GM04504 (cell line): ENCODE measurements at regions not wholly inside any gene's neighbourhood (a gene's known extent, or its start where the extent isn't known, plus 50 kb on each side); places are given as distances from the start of the nearest gene placed in this dataset.

Source experiments
- DNase-seq: peaks from one replicate; pipeline ENCODE4 v3.0.0-alpha.2; 2012; ENCODE audit warnings: low read depth

DNA sequence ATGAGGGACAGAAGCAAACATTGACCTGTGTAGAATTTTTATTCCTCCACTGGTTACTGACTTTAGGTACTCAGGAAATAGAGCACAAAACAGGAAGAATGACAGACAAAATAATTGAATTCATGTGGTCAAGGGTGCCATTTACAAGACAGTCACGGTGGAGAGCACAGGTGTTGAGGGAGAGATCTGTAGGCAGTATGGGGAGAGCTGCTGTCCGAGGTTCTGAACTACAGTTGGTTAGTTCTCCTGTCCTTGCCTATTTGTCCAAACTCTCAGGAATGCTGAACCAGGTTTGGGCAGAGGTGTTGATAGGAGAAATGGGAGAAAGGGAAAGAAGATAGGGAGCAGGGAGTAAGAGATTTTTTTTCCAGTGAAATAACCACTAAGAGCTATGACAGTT is 178.5 kb upstream of the ZBTB20 start:
- peak; percentile 21 for DNase-seq

DNA sequence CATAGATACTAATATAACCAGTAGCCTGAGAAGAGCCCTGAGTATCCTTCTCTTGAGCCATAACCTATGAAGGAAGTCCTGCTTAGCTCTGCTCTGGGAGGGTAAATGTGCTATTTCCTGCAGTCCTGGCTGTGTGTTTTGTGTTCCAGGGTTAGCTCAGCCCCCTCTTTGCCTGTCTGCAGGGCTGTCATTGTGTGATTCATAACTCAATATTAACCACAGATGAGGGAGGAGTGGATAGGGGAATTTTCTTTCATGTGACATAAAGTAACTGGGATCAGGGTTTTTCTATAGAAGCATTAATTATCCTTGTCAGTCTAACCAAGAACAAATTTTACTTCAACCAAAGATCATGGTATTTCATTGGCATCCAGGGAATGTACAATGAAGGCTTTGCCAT is 183.3 kb upstream of the ZBTB20 start:
- peak; percentile 26 for DNase-seq

DNA sequence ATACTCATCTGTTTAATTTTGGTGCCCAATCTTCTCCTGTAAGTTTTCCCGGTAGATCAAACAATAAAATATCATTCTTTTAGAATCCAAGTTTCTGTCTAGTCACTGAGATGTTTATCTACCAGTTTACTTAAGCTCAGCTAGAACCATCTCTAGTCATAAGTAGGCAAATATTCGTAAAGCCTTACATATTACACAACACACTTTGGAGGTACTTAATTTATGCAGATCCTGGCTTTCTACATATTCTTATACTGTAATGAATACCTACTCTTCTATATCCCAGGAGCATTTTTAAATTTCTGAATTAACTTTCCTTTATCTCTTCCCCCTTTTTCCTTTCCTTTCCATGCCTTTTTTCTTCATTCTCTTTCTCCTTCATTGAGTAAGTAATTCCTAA is 185.9 kb upstream of the ZBTB20 start:
- DNase-seq, result no peak

DNA sequence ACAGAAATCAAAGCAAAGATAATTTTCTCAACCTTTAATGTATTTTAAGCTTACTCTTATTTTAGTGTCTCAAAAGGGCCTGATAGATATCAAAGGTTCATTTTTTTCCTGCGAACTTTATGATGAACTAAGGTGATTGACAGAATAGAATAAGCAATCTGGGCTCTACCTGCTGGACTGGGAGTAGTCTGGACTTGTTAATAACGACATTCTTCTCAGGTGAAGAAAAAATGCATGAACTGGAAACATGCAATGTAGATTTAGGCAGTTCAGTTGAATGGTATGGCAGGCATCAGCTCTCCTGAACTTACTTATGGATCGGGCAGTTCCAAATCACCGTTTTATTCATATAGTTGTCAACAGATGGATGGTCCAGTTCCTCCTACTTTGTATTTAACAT is 189.7 kb upstream of the ZBTB20 start:
- DNase-seq, result no peak

DNA sequence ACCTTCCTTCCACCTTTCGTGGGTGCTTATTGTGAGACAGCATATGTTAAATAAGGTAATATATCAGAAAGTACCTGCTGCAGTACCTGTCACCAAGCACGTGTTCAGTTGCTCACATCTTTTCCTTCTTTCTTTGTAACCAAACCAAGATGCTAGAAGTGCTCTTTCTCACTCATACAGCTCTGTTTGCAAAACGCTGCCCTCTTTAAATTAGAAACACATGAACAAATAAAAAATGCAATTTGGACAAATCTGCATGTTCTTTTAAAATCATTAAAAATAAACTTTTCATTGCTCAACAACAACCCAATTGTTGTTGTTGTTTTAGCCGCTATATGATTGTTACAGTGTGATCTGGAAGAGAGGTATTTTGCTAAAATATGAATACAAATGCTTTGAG is 193.5 kb upstream of the ZBTB20 start:
- no peak for DNase-seq

DNA sequence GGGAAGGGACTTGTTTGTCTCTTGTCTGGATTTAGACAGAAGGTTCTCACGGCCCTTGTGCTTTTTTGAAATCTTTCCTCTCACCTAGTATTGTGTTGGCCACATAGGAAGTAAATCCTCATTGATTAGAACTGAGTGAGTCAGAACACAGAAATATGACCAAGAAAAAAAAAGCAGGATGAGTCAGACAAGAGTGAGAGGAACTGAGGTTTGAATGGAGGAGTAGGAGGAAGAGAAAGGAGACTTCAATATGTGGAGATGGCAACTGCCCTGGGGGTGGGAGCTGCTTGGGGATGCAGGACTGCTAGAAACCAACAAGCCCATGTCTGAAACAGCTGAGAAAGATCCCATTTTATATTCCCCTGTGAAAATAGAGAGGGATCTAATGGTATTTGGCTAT is 194.1 kb upstream of the ZBTB20 start:
- DNase-seq, result peak; percentile 37

DNA sequence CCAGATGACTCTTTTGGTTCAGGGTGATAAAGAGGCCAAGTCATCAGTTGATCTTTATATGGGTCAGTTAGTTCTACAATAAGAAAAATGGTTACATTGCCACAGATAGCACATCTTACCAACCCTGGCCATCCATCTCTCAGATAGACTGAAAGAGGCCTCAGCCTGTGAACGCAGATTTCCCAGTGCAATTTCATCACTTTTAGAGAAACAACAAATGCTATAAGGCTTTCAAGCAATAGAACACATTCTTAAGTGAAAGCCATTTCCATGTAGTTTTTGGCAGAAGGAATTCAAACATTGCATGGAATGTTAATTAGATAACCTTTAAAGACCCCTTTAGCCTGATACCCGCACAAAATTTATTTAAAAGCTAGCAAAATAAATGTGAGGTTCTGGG is 200.6 kb upstream of the ZBTB20 start:
- no peak for DNase-seq

DNA sequence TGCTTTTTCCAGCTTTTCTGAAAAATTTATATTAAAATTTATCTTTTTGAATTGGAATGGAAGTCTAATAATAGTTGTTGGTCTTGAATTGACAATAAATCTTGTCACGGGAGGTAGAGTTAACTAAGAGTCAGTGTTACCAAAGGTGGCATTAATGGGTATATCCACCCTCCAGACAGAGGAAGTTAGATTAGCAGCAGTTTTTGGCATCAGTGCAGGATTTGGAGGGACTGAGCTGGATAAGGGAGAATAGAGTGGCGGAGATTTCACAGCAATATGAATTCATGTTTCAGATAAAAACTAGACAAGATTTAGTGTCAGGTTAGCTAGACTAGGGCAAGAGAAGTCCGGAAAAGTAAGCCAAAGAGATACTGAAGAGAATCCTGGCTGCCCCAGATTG is 201.3 kb upstream of the ZBTB20 start:
- DNase-seq, result no peak

DNA sequence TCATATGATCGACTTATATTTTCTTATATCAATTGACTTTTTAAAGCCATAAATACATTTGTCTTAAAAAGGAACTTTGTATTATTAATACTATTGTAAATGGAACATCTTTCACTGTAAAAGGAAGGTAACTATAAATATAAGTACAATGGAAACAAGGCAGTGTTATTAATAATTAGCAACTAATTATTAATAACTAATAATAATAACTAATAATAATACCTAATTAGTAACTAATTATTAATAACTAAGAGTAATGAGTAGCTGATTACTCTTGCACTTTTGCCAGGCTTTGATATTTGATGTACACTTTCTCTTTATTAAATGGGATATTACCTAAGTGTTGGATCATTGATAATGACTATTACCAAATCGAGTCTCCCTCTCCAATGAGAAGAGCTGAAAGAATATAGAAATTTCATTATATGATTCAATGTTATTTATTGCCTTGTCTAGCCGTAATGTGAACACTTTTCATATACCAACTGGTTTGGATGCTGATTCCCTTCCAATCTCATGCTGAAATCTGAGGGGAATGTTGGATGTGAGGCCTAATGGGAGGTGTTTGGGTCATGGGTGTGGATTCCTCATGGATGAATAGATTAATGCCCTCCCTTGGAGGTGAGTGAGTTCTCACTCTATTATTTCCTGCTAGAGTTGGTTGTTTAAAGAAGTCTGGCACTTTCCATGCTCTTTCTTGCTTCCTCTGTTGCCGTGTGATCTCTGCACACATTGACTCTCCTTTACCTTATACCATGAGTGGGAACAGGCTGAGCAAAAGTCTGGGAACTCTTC is 202.1 kb upstream of the ZBTB20 start:
- no peak for DNase-seq

DNA sequence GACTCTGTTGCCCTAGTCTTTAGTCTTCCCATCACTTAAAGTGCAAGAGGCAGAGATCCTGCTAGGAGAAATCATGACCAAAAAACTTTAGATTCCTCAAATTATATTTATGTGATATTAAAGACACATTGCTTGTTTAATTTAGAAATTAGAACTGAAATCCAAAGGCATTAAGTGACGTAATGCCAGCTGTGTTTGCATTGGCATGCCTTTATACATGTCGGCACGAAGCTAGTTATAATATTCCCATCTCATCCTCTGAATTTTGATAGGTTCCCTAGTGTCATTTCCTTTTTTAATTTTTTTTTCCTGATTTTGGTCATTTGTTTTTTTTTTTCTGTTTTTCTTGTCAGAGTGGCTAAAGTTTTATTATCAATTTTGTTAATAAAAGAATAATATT is 203.5 kb upstream of the ZBTB20 start:
- no peak for DNase-seq

DNA sequence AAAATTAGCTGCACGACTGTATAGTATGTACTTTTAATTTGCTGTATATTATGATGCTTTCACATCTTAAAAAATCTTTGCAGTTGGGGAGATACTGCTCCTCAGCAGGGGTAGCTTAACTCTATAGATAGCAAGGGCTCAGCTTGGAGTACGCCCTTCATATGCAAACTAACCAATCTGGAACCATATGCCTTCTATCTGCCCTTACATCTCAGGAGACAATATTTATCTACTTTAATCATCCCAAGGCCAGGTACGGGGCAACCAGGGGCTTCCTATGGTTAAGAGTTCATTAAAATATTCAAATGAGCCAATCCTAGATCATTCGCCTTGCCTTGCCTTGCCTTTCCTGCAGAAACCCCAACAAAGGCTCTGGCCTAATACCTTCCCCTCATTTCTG is 204.1 kb upstream of the ZBTB20 start:
- no peak for DNase-seq

DNA sequence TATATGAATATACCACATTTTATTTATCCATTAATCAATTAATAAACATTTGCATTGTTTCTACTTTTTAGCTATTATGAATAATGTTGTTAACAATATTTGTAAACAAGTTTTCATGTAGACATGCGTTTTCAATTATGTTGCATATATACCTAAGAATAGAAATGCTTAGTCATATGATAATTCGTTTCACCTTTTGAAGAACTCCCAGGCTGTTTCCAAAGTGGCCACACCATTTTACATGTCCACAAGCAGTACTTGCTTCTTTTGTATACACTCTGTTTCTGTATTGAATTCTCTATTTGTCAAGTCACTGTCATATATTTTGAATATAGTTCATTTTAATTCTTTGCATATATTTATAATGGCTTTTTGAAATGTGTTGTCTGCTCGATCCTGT is 206.9 kb upstream of the ZBTB20 start:
- no peak for DNase-seq

DNA sequence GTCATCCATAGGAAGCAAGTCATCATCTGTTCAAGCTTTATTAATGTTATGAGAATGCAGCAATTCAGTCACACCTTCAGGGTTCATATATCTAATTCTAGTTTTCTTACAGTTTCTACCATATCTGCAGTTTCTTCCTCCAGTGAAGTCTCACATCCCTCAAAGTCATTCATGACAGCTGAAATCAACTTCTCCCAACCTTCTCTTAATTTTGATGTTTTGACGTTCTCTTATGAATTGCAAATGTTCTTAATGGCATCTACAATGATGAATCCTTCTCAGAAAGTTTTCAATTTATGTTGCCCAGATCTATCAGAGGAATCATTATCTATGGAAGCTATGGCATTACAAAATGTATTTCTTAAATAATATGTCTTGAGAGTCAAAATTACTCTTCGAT is 210.4 kb upstream of the ZBTB20 start:
- DNase-seq, result no peak

DNA sequence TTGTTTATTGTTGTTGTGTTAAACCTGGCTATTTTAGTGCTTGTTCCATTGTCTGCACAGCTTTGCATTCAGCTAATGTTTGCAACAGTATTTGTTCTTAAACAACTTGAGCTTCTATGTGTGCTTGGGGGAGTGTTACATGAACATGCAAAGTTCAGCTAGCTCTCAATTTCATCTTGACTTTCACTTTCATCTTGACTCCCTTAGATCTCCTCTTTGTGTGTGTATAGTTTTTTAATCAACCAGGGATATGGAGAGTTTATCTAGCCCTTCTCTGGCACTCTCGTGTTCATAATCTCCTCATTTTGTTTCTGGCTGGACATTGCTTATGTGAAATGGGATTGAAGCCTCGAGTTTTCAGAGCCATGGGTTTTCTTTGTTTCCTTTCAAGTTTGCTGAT is 212.4 kb upstream of the ZBTB20 start:
- no peak for DNase-seq

DNA sequence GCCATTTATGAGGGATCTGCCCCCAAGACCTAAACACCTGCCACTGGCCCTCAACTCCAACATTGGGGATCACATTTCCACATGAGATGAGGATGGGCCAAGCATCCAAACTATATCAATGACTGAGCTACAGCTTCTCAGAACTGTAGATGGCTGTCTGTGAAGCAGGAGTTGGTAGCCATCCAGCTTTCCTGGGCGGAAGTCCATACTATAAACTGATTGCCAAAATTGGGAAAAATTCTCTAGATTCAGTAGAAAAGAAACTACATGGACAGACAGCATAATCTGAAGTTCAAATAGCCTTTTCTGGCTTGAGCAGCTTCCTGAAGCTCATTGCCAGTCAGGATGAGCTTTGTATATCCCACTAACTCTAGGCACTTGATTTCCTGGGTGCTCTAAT is 214.7 kb upstream of the ZBTB20 start:
- DNase-seq, result no peak

DNA sequence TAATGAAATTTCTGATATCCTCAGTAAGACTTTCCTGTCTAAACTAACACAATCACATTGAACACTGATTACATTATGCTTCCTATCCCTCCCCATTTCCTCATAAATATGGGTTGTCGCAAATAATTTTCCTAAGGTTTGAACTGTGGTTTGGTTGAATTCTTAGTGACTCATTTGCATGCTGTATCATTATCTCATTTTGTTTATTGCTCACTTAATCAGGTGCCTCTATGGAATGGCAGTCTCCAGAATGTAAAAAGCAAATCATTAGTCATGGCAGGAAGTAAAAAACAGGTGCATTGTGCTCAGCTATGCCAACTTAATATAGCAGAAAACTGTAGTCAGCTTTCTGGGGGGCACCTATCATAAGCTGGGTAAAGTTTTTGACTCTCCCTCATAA is 216.0 kb upstream of the ZBTB20 start:
- DNase-seq, result no peak

DNA sequence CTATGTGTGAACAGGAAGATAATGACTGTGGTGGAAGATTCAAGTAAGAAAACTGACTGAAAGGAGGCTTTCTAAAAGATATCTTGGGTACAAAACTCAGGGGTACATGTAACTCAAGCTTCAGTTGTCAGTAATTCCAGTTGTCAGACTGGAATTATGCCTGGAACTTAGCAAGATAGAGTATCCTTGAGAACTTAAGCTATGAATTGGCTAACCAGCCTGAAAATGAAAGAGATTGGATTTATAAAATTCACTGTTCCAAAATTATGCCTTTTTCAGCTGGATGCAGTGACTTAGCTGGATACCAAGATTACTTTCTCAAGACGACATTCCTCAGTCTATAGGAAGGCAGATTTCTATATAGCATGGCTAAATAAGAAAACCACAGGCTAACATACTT is 221.9 kb upstream of the ZBTB20 start:
- no peak for DNase-seq

DNA sequence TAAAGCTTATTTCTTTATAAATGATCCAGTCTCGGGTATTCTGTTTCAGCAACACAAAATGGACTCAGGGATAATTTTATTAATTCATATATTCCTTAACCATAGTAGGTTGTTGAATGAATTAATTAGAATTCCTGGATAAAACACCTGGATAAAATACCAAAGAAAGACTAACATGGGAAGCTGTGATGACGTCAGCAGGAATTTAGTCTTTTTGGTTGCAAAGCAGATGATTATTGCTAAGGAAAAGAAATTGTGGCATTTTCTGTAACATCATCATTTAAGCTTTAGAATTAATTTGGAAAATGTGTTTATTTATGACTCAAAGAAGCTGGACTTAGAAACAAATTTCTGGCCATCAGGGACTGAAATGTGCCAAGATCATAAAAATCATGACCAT is 228.3 kb upstream of the ZBTB20 start:
- no peak for DNase-seq

DNA sequence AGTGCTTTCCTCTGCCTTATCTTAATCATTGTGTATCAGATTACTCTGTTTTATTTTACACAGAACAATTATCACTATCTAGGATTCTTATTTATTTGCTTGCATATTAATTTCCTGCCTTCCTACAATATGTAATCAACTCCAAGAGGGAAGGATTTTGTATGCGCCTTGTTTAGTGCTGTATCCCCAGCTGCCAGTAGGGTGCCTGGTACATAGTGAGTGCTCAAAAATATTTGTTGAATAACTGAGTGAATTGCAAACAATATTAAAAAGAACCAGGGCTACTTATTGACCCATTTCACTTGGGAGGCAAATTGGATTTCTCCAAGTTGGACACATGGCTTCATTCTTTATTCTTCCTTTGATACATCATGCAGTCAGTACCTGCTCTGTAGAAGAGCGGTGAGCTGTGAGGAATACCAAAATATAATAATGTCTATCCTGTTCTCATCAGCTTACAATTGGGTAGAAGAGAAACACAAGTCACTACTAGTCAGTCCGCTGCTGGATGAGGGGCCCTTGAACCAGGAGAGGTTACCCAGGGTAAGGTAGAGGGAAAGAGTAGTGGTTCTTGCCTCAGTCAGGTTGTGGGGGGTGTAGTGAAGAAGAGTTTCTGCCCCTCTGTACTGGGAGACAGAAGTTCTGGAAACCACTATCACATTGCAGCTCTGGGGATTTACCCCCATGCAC is 233.9 kb upstream of the ZBTB20 start:
- no peak for DNase-seq

DNA sequence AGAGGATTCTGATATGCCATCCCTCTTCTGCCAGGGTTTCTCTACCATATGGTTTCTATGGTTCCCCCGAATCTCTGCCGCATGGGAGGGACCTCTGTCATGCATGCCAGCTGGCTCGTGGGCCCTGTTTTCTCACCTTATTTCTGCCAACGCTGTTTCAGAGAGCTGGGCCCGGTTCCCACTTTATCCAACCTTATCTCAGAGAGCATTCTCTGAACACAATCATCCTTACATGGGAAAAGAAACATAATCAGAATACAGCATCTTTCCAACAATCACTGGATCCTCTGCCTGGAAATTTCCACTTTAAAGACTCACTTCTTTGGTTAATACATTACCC is 234.5 kb upstream of the ZBTB20 start:
- no peak for DNase-seq

DNA sequence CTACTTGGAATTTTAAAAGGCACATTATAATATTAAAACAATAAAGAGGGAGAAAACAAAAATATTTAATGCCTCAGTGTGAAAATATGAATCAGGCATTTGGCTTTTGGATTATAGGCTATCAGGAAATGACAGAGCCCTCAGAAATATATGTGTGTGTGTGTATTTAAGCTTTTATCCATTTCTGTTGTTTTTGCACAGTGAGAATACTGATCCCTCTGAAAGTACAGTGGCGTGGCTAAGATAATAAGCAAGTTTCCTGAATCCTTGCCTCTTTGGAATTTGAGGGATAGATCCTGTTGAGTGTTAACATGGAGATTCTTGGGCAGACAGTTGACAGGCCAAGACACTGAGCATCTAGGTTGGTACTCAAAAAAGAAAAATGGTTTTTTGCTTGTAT is 234.8 kb upstream of the ZBTB20 start:
- DNase-seq, result no peak

DNA sequence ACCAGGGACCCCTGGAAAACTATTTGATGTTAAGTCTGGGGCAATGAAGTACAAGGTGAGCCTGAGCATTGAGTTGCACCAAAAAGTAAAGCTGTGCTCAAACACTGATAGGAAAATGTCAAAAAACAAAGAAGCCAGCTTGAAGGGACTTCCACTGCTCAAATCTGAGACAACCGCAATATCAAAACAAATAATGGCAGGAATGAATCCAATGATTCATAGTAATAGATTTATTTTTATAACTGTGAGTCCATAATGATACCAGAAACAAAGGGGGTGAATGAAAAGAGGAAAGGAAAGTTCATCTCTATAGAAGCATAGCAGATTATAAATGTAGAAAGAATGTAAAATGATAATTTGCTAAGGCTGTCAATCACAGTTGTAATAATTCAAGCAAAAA is 237.3 kb upstream of the ZBTB20 start:
- no peak for DNase-seq

DNA sequence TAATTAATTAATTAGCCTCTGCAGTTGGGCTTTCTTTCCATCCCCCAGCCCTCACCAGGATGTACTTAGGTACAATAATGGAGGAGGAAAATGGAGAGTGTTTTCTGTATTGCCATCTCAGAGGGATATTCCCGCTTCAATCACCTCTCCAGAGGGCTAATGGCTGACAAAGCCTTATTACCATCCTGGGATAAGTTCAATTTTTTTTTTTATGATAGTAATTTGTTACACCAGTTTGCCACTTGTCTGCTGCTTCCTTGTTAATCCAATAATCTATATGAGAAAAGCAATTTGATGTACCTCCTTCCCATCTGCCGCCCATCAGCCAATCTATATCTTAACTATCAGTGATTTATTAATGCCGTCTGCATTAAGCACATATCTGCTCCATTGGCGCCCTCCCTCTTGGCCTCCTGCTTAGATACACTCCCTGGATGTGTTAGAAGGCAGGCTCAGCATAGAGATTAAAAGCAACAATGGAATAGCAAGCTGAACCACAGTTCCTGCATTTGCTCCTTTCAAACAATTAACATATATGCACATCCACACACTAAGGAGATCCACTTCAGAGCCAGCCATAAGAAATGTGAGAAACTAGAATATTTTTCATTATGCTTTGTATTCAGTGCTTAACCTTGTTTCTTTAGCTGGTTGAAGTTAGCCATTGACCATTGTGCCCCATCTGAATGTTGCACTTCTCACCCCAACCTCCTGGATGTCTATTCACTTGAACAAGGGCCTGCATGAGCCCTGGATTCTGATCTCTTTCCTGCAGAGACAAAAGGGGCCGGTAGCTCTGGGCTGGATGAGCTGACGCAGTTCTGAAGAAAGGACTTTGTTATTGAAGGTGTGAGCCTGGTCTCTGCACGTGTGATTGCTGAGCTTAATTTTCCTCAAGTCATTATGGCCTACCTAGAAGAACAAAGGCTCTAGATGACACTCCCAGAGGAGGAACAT is 237.3 kb upstream of the GAP43 start:
- DNase-seq, result no peak
